GM12878 (cell line): ENCODE measurements at regions not wholly inside any gene's neighbourhood (a gene's known extent, or its start where the extent isn't known, plus 50 kb on each side); places are given as distances from the start of the nearest gene placed in this dataset.
A peak's percentile ranks its signal among the peaks of the same experiment; 100 is the strongest.

Experiments
- ATAC-seq: fragments of 200-7000 bp; cut with Tn5 transposase; 3 replicates; pipeline ENCODE4 v1.9.1; 2020; ENCODE audit warnings: mild to moderate bottlenecking, moderate library complexity
- BruUV-seq: library from RNA; stranded (reverse); fragments of 400-500 nt; replicated peaks from 2 replicates; lab custom pipeline; 2021; lab: Mats Ljungman, UMichigan
- CTCF ChIA-PET: fragments of 300-600 bp; sonication (Branson Sonifier 250); formaldehyde crosslinking; extraction: SDS; loops from one replicate; lab custom pipeline; 2021; ENCODE audit warnings: inconsistent platforms; lab: Yijun Ruan, JAX
- POLR2A ChIA-PET: fragments of 350-600 bp; formaldehyde crosslinking; extraction: SDS; loops from one replicate; lab custom pipeline; 2021; ENCODE audit warnings: inconsistent platforms; lab: Charles Lee
- RAD21 ChIA-PET: fragments of 300-600 bp; sonication (Branson Sonifier 250); formaldehyde crosslinking; loops from one replicate; lab custom pipeline; 2023; ENCODE audit warnings: antibody characterized with exemption; ENCODE audit not compliant: unreplicated experiment; lab: Charles Lee
- SMC1A ChIA-PET: fragments of 300-600 bp; sonication (Branson Sonifier 250); formaldehyde crosslinking; loops from one replicate; lab custom pipeline; 2023; ENCODE audit not compliant: unreplicated experiment, uncharacterized antibody; lab: Charles Lee
- DNase-seq: peaks from one replicate; pipeline ENCODE4 v3.0.0-alpha.2; 2011; ENCODE audit warnings: low read depth, low spot score
- FAIRE-seq: peaks from 3 replicates; lab custom pipeline; 2011; peaks lifted over from hg19 to GRCh38; lab: Jason Lieb, UNC
- H2AFZ ChIP-seq: 2 replicates; pipeline ENCODE4 v1.6.0; 2011; ENCODE audit warnings: low read depth, low read length, control low read depth; ENCODE audit not compliant: control insufficient read depth
- H3K27ac ChIP-seq: 2 replicates; pipeline ENCODE4 v1.5.1; 2011; ENCODE audit warnings: control low read depth; ENCODE audit not compliant: control insufficient read depth, insufficient read depth
- H3K27me3 ChIP-seq, 2 experiments: replicated peaks in 1 of 2; 2 replicates each; pipeline versions ENCODE4 v1.6.0 to v1.6.1; 2011; ENCODE audit warnings: low read length in 1 of 2; ENCODE audit not compliant: control insufficient read depth in 2 of 2, insufficient read depth in 2 of 2
- H3K36me3 ChIP-seq, 2 experiments: 2 replicates each; pipeline ENCODE4 v1.5.1; 2011; ENCODE audit warnings: low read length in 1 of 2; ENCODE audit not compliant: control insufficient read depth in 2 of 2, insufficient read depth in 2 of 2
- H3K4me1 ChIP-seq: 2 replicates; pipeline ENCODE4 v1.6.1; 2011; ENCODE audit warnings: mild to moderate bottlenecking, low read length, moderate library complexity, mixed read lengths; ENCODE audit not compliant: control insufficient read depth, insufficient read depth
- H3K4me2 ChIP-seq: 2 replicates; pipeline ENCODE4 v1.6.0; 2011; ENCODE audit warnings: control low read depth; ENCODE audit not compliant: control insufficient read depth, insufficient read depth
- H3K4me3 ChIP-seq: fragments of 200-600 bp; sonication (generic); 2 replicates; pipeline ENCODE4 v1.5.1; 2016
- H3K79me2 ChIP-seq: 2 replicates; pipeline ENCODE4 v1.6.0; 2011; ENCODE audit warnings: low read length; ENCODE audit not compliant: control insufficient read depth, insufficient read depth
- H3K9ac ChIP-seq: 2 replicates; pipeline ENCODE4 v1.8.0; 2011; ENCODE audit warnings: low read length, control low read depth, mixed read lengths; ENCODE audit not compliant: control insufficient read depth, insufficient read depth
- H3K9me3 ChIP-seq: replicated peaks from 3 replicates; pipeline ENCODE4 v1.5.1; 2011; ENCODE audit warnings: mild to moderate bottlenecking, low read length; ENCODE audit not compliant: control insufficient read depth, insufficient read depth
- H4K20me1 ChIP-seq: 2 replicates; pipeline ENCODE4 v1.6.0; 2011; ENCODE audit not compliant: control insufficient read depth, insufficient read depth
- ATF2 ChIP-seq: IDR thresholded peaks from 2 replicates; pipeline ENCODE4 v1.6.1; 2012; ENCODE audit warnings: low read length, inconsistent platforms
- BHLHE40 ChIP-seq, 2 experiments: fragments of 450-650 bp in 1 of 2; IDR thresholded peaks; 2 replicates each; pipeline ENCODE4 v1.6.1; 2011 to 2017; ENCODE audit warnings: low read depth in 2 of 2, borderline replicate concordance in 1 of 2, improper control_type of control experiment in 1 of 2, low read length in 1 of 2, mild to moderate bottlenecking in 1 of 2
- CBX3 ChIP-seq: fragments of 200-600 bp; sonication (generic); IDR thresholded peaks from 2 replicates; pipeline ENCODE4 v1.6.1; 2016; ENCODE audit warnings: low read depth, borderline replicate concordance
- ESRRA ChIP-seq: IDR thresholded peaks from 2 replicates; pipeline ENCODE4 v1.6.1; 2012; ENCODE audit warnings: mild to moderate bottlenecking, low read length, improper control_type of control experiment
- EZH2 ChIP-seq: IDR thresholded peaks from 2 replicates; pipeline ENCODE4 v1.6.1; 2012; ENCODE audit warnings: low read depth, mild to moderate bottlenecking, control low read depth, inconsistent platforms, low read length, borderline replicate concordance; ENCODE audit not compliant: control insufficient read depth
- KDM1A ChIP-seq: fragments of 200-600 bp; sonication (generic); IDR thresholded peaks from 2 replicates; pipeline ENCODE4 v1.6.1; 2016; ENCODE audit warnings: borderline replicate concordance
- MEF2A ChIP-seq: IDR thresholded peaks from 2 replicates; pipeline ENCODE4 v1.6.1; 2011; ENCODE audit warnings: low read depth, mild to moderate bottlenecking, low read length, moderate library complexity; ENCODE audit not compliant: insufficient read depth
- MLLT1 ChIP-seq: fragments of 450-650 bp; IDR thresholded peaks from 2 replicates; pipeline ENCODE4 v1.6.1; 2016; ENCODE audit warnings: mild to moderate bottlenecking
- MYB ChIP-seq: fragments of 150-350 bp; IDR thresholded peaks from 2 replicates; pipeline ENCODE4 v1.6.1; 2014; ENCODE audit warnings: mild to moderate bottlenecking, low read depth, low read length, borderline replicate concordance
- NFXL1 ChIP-seq: fragments of 450-650 bp; IDR thresholded peaks from 2 replicates; pipeline ENCODE4 v1.6.1; 2017; ENCODE audit warnings: antibody characterized with exemption, mild to moderate bottlenecking, borderline replicate concordance
- NFYB ChIP-seq: IDR thresholded peaks from 2 replicates; pipeline ENCODE4 v1.6.1; 2011; ENCODE audit warnings: low read depth, mild to moderate bottlenecking, low read length, improper control_type of control experiment, moderate library complexity; ENCODE audit not compliant: insufficient read depth
- POLR2AphosphoS2 ChIP-seq: IDR thresholded peaks from 2 replicates; pipeline ENCODE4 v1.6.1; 2011; ENCODE audit warnings: low read depth, mild to moderate bottlenecking, low read length, improper control_type of control experiment, moderate library complexity
- RAD51 ChIP-seq: fragments of 450-650 bp; IDR thresholded peaks from 2 replicates; pipeline ENCODE4 v1.6.1; 2016; ENCODE audit warnings: moderate library complexity, mild to moderate bottlenecking, inconsistent platforms
- RB1 ChIP-seq: fragments of 450-650 bp; formaldehyde crosslinking; IDR thresholded peaks from 2 replicates; pipeline ENCODE4 v1.6.1; 2017; ENCODE audit warnings: mild to moderate bottlenecking, borderline replicate concordance
- RUNX3 ChIP-seq: IDR thresholded peaks from 2 replicates; pipeline ENCODE4 v1.6.1; 2012; ENCODE audit warnings: low read length, inconsistent platforms
- WGBS: methylation state at CpG from one replicate; pipeline ENCODE4 v1.1.6; 2016; ENCODE audit warnings: low lambda C conversion rate; ENCODE audit not compliant: insufficient replicate concordance, insufficient coverage; ENCODE audit errors: missing lambda C conversion rate; 5-methylcytosine and 5-hydroxymethylcytosine counted together
- in situ Hi-C: fragments of 300-500 bp; cut with MboI; formaldehyde crosslinking; loops from 9 replicates; pipeline ENCODE4 v1.14.3; 2018; ENCODE audit warnings: mixed read lengths
- intact Hi-C: fragments of 100-400 bp; cut with micrococcal nuclease; formaldehyde crosslinking; loops from one replicate; pipeline ENCODE4 v1.14.2; 2022; ENCODE audit not compliant: unreplicated experiment

GRCh38 chr11:50394017-50394416 lies 361.3 kb downstream of the OR4C45 start:
- Histone ChIP-seq H2AFZ (no peak overlapping the region), H3K4me3 (no peak overlapping the region), H3K9me3 (no peaks in the 10 kb centered on the region; the same call in 2 of the 3 replicates), H3K36me3 (no peaks in the 10 kb centered on the region), H3K4me2 (no peak overlapping the region), H3K79me2 (no peaks in the 10 kb centered on the region), H3K27me3 (no peaks in the 10 kb centered on the region), H3K9ac (no peak overlapping the region), H3K4me1 (no peaks in the 10 kb centered on the region), H3K27ac (no peak overlapping the region), H4K20me1 (no peaks in the 10 kb centered on the region)
- RAD21 ChIA-PET = no interaction called here
- WGBS = 42% methylated on average over 2 of the region's 2 CpGs
- in situ Hi-C loops (no loop called here), intact Hi-C loops (no loop called here)
- POLR2A ChIA-PET = no interaction called here
- DNase-seq (no peak), ATAC-seq (no peak), FAIRE-seq (no peak)
- SMC1A ChIA-PET = no interaction called here
- CTCF ChIA-PET = no interaction called here
- BruUV-seq = no TSS peak
- TF ChIP-seq ESRRA (no peak), CBX3 (peak; percentile 95; the same call in 1 of the 2 replicates)

DNA sequence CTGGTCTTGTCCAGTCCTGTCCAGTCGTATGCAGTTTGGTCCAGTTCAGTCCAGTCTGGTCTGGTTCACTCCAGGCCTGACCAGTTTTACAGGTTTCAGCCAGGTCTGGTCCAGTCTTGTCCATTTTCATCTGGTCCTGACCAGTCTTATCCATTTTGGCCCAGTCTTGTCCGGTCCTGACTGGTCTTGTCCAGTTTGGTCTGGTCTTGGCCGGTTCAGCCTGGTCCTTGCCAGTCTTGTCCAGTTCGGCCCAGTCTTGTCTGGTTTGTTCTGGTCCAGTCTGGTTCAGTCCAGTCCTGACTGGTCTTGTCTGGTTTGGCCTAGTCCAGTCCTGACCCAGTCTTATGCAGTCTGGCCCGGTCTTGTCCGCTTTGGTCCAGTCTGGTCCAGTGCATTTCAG lies 380.2 kb downstream of the OR4C45 start:
- Histone ChIP-seq H4K20me1 (no peaks in the 10 kb centered on the region), H3K9me3 (peaks cover 4% of the 10 kb centered on the region; the same call in 2 of the 3 replicates), H2AFZ (no peak overlapping the region), H3K79me2 (no peaks in the 10 kb centered on the region), H3K36me3 (no peaks in the 10 kb centered on the region), H3K9ac (no peak overlapping the region), H3K4me2 (no peak overlapping the region), H3K4me3 (no peak overlapping the region), H3K4me1 (no peaks in the 10 kb centered on the region), H3K27ac (no peak overlapping the region), H3K27me3 (no peaks in the 10 kb centered on the region)
- SMC1A ChIA-PET = no interaction called here
- FAIRE-seq (no peak), ATAC-seq (no peak), DNase-seq (no peak)
- no TSS peak for BruUV-seq
- CTCF ChIA-PET = no interaction called here
- POLR2A ChIA-PET = no interaction called here
- WGBS = 34% methylated on average over 6 of the region's 6 CpGs
- in situ Hi-C loops = loop anchor here (25.0 kb wide), 1 partner anchor 251 kb away; no protein-coding TSS in a partner anchor
- intact Hi-C loops = loop anchor here (10.0 kb wide), 1 partner anchor 48 kb away; no protein-coding TSS in a partner anchor
- RAD21 ChIA-PET = no interaction called here
- TF ChIP-seq POLR2AphosphoS2 = no peak
- TF ChIP-seq KDM1A = no peak
- TF ChIP-seq RAD51 = no peak
- no peak for TF ChIP-seq EZH2
- TF ChIP-seq MYB = no peak
- TF ChIP-seq ATF2 = no peak
- no peak for TF ChIP-seq NFYB
- no peak for TF ChIP-seq MEF2A
- no peak for TF ChIP-seq RUNX3
- TF ChIP-seq RB1 = no peak
- TF ChIP-seq NFXL1 = no peak
- TF ChIP-seq BHLHE40 (IDR thresholded peaks at IDR 0.05; ENCODE audit: borderline replicate concordance in 1 of 2, low read depth in 2 of 2, low read length in 1 of 2) = no peak
- no peak for TF ChIP-seq ESRRA
- no peak for TF ChIP-seq MLLT1
